H9 (cell line): ENCODE measurements at regions not wholly inside any gene's neighbourhood (a gene's known extent, or its start where the extent isn't known, plus 50 kb on each side); places are given as distances from the start of the nearest gene placed in this dataset.

Experiments used
- DNase-seq: peaks from one replicate; pipeline ENCODE4 v3.0.0-alpha.2; 2017
- H2AFZ ChIP-seq: one replicate; pipeline ENCODE4 v1.6.1; 2013; ENCODE audit warnings: mild to moderate bottlenecking, low read length, control low read depth, moderate library complexity
- H2AK5ac ChIP-seq: 2 replicates; pipeline ENCODE4 v1.6.1; 2013; ENCODE audit warnings: low read length, control low read depth, mixed read lengths; ENCODE audit not compliant: insufficient read length
- H2BK120ac ChIP-seq: one replicate; pipeline ENCODE4 v1.6.1; 2013; ENCODE audit warnings: low read depth, mild to moderate bottlenecking, low read length, control low read depth, inconsistent platforms; ENCODE audit not compliant: poor library complexity, severe bottlenecking
- H2BK12ac ChIP-seq: 2 replicates; pipeline ENCODE4 v1.6.1; 2013; ENCODE audit warnings: low read length, control low read depth, mixed read lengths, low read depth; ENCODE audit not compliant: insufficient read length
- H2BK15ac ChIP-seq: 2 replicates; pipeline ENCODE4 v1.6.1; 2013; ENCODE audit warnings: low read depth, low read length, control low read depth
- H2BK20ac ChIP-seq: one replicate; pipeline ENCODE4 v1.6.1; 2013; ENCODE audit warnings: low read depth, mild to moderate bottlenecking, low read length, control low read depth, inconsistent platforms; ENCODE audit not compliant: poor library complexity, severe bottlenecking
- H2BK5ac ChIP-seq: 2 replicates; pipeline ENCODE4 v1.6.1; 2013; ENCODE audit warnings: low read length, control low read depth, mixed read lengths; ENCODE audit not compliant: insufficient read length
- H3K14ac ChIP-seq: 2 replicates; pipeline ENCODE4 v1.6.1; 2013; ENCODE audit warnings: low read length, control low read depth; ENCODE audit not compliant: insufficient read depth
- H3K18ac ChIP-seq: 2 replicates; pipeline ENCODE4 v1.6.1; 2013; ENCODE audit warnings: low read depth, mild to moderate bottlenecking, mixed read lengths, low read length, control low read depth; ENCODE audit not compliant: insufficient read length
- H3K23ac ChIP-seq: 2 replicates; pipeline ENCODE4 v1.6.1; 2013; ENCODE audit warnings: low read length, control low read depth, mixed read lengths, low read depth; ENCODE audit not compliant: insufficient read length
- H3K23me2 ChIP-seq: 2 replicates; pipeline ENCODE4 v1.6.1; 2013; ENCODE audit warnings: low read depth, mild to moderate bottlenecking, mixed read lengths, low read length, control low read depth; ENCODE audit not compliant: insufficient read length, poor library complexity, severe bottlenecking
- H3K27ac ChIP-seq: 2 replicates; pipeline ENCODE4 v1.5.1; 2013; ENCODE audit warnings: low read length, control low read depth, mixed read lengths, low read depth; ENCODE audit not compliant: insufficient read length
- H3K27me3 ChIP-seq: 2 replicates; pipeline ENCODE4 v1.6.1; 2013; ENCODE audit warnings: low read length, control low read depth, inconsistent platforms; ENCODE audit not compliant: insufficient read depth
- H3K4ac ChIP-seq: 2 replicates; pipeline ENCODE4 v1.6.1; 2013; ENCODE audit warnings: low read depth, mild to moderate bottlenecking, control low read depth, inconsistent platforms, low read length, moderate library complexity
- H3K4me1 ChIP-seq: 2 replicates; pipeline ENCODE4 v1.6.1; 2013; ENCODE audit warnings: low read length, control low read depth, inconsistent platforms; ENCODE audit not compliant: insufficient read depth
- H3K4me2 ChIP-seq: 2 replicates; pipeline ENCODE4 v1.6.1; 2013; ENCODE audit warnings: low read length, control low read depth, mixed read lengths; ENCODE audit not compliant: insufficient read length, insufficient read depth
- H3K56ac ChIP-seq: 2 replicates; pipeline ENCODE4 v1.6.1; 2013; ENCODE audit warnings: low read depth, mild to moderate bottlenecking, mixed read lengths, low read length, control low read depth; ENCODE audit not compliant: insufficient read length
- H3K79me1 ChIP-seq: 2 replicates; pipeline ENCODE4 v1.6.1; 2013; ENCODE audit warnings: low read depth, mild to moderate bottlenecking, moderate library complexity, low read length, control low read depth, inconsistent platforms; ENCODE audit not compliant: insufficient read depth, poor library complexity, severe bottlenecking
- H3K79me2 ChIP-seq: 2 replicates; pipeline ENCODE4 v1.6.1; 2013; ENCODE audit warnings: low read length, control low read depth, inconsistent platforms; ENCODE audit not compliant: insufficient read depth
- H3K9ac ChIP-seq: 2 replicates; pipeline ENCODE4 v1.6.1; 2013; ENCODE audit warnings: low read length, control low read depth, mixed read lengths; ENCODE audit not compliant: insufficient read length; ENCODE audit errors: extremely low read depth
- H3K9me3 ChIP-seq: one replicate; pipeline ENCODE4 v1.6.1; 2013; ENCODE audit warnings: low read depth, low read length, inconsistent platforms; ENCODE audit not compliant: control insufficient read depth
- H3T11ph ChIP-seq: one replicate; pipeline ENCODE4 v1.6.1; 2013; ENCODE audit warnings: mild to moderate bottlenecking, low read length, control low read depth, inconsistent platforms
- H4K20me1 ChIP-seq: one replicate; pipeline ENCODE4 v1.6.1; 2013; ENCODE audit not compliant: control insufficient read depth, insufficient read length, insufficient read depth
- H4K5ac ChIP-seq: 2 replicates; pipeline ENCODE4 v1.6.1; 2013; ENCODE audit warnings: low read depth, mild to moderate bottlenecking, mixed read lengths, low read length, control low read depth; ENCODE audit not compliant: insufficient read length
- H4K8ac ChIP-seq: replicated peaks from 2 replicates; pipeline ENCODE4 v1.6.1; 2013; ENCODE audit warnings: low read length, control low read depth, mixed read lengths, low read depth; ENCODE audit not compliant: insufficient read length
- H4K91ac ChIP-seq: 2 replicates; pipeline ENCODE4 v1.6.1; 2013; ENCODE audit warnings: low read depth, mild to moderate bottlenecking, moderate library complexity, mixed read lengths, low read length, control low read depth; ENCODE audit not compliant: insufficient read length
- H3K27ac Mint-ChIP-seq, 3 experiments: 2 replicates in 2 of 3; 3 replicates in 1 of 3; pipeline ENCODE4 v1.8.0; 2020 to 2021; ENCODE audit warnings: mixed read lengths in 3 of 3, mild to moderate bottlenecking in 1 of 3, moderate library complexity in 1 of 3
- H3K27me3 Mint-ChIP-seq: 2 replicates; pipeline ENCODE4 v1.8.0; 2021; ENCODE audit warnings: low read depth, mild to moderate bottlenecking, moderate library complexity, mixed read lengths
- H3K36me3 Mint-ChIP-seq, 3 experiments: 2 replicates in 2 of 3; 3 replicates in 1 of 3; pipeline ENCODE4 v1.8.0; 2020 to 2021; ENCODE audit warnings: low read depth in 3 of 3, mixed read lengths in 3 of 3; ENCODE audit not compliant: insufficient read depth in 1 of 3
- H3K4me1 Mint-ChIP-seq, 2 experiments: 2 replicates each; pipeline ENCODE4 v1.8.0; 2020; ENCODE audit warnings: mixed read lengths in 2 of 2
- H3K4me3 Mint-ChIP-seq, 2 experiments: 2 replicates in 1 of 2; 3 replicates in 1 of 2; pipeline ENCODE4 v1.8.0; 2020 to 2021; ENCODE audit warnings: mild to moderate bottlenecking in 2 of 2, mixed read lengths in 2 of 2, moderate library complexity in 1 of 2
- H3K9me3 Mint-ChIP-seq, 2 experiments: 2 replicates in 1 of 2; 3 replicates in 1 of 2; pipeline ENCODE4 v1.8.0; 2020; ENCODE audit warnings: mild to moderate bottlenecking in 2 of 2, mixed read lengths in 2 of 2, moderate library complexity in 1 of 2
- CTCF ChIP-seq: fragments of 200-600 bp; sonication (generic); conservative IDR thresholded peaks from 3 replicates; pipeline ENCODE4 v1.8.0; 2021; ENCODE audit warnings: antibody characterized with exemption, mild to moderate bottlenecking
- WGBS: extraction: QIAGEN DNeasy Blood & Tissue Kit; methylation state at CpG from one replicate; pipeline ENCODE4 v1.1.7; 2013; ENCODE audit warnings: missing lambda C conversion rate, low lambda C conversion rate, mixed read lengths; ENCODE audit not compliant: insufficient read length; ENCODE audit errors: extremely low coverage; 5-methylcytosine and 5-hydroxymethylcytosine counted together

GRCh38 chr1:170238704-170239391 lies 93.1 kb downstream of the NTMT2 start:
- Histone ChIP-seq H3K23ac (no peak overlapping the region), H3T11ph (no peak overlapping the region), H3K79me2 (no peaks in the 10 kb centered on the region), H2AFZ (no peak overlapping the region), H2AK5ac (no peak overlapping the region), H2BK20ac (no peak overlapping the region), H2BK12ac (no peak overlapping the region), H3K4me2 (no peak overlapping the region), H3K14ac (no peak overlapping the region), H3K23me2 (no peaks in the 10 kb centered on the region), H3K9ac (no peak overlapping the region), H3K4me1 (no peaks in the 10 kb centered on the region), H3K27me3 (no peaks in the 10 kb centered on the region), H4K91ac (no peak overlapping the region), H2BK5ac (no peak overlapping the region), H2BK120ac (no peak overlapping the region), H4K8ac (no peak overlapping the region), H2BK15ac (no peak overlapping the region), H3K9me3 (no peaks in the 10 kb centered on the region), H4K5ac (no peak overlapping the region), H3K4ac (no peak overlapping the region), H3K79me1 (no peaks in the 10 kb centered on the region), H3K56ac (no peak overlapping the region), H4K20me1 (no peaks in the 10 kb centered on the region), H3K18ac (no peak overlapping the region), H3K27ac (no peak overlapping the region)
- Mint-ChIP-seq H3K36me3 (no peaks in the 10 kb centered on the region), H3K4me3 (no peak overlapping the region), H3K27me3 (no peaks in the 10 kb centered on the region), H3K27ac (0 out of 7 replicates have a peak overlapping the region, but pooled peaks of 1 of the 3 experiments have one; percentile 74), H3K4me1 (peaks cover 7 to 8% of the 10 kb centered on the region in 2 experiments), H3K9me3 (no peaks in the 10 kb centered on the region)
- no peak for TF ChIP-seq CTCF
- no peak for DNase-seq
- WGBS = 100% methylated on average over 1 of the region's 7 CpGs
